ENCODE measurements at regions not wholly inside any gene's neighbourhood (a gene's known extent, or its start where the extent isn't known, plus 50 kb on each side); places are given as distances from the start of the nearest gene placed in this dataset.

DNA sequence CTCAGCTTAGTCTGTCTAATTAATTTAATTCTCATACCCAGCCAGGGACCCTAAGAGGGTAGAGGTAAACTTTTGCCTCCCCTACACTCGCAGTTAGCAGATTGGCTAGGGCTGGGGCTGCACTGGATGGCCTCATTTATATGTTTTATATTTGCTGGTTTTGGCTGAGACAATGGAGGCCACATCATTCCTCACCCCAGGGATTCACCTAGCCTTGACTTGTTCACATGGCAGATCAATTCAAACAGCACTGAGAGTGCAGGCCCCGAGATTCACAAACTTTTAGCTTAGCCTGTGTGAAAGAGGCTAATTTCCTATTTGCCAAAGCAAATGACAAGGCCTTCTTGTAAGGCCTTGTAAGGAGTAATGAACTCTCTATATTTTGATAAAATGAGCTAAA lies 844.4 kb downstream of the ARAP2 start:
- H3K56ac ChIP-seq (ENCODE audit: insufficient read length, low read depth, low read length), result no peak overlapping the region
- no peak overlapping the region for H2BK12ac ChIP-seq (ENCODE audit: insufficient read length, low read depth, low read length)
- H3K14ac ChIP-seq (ENCODE audit: insufficient read depth, low read length), result no peak overlapping the region
- H3K27ac Mint-ChIP-seq, result peak overlapping the region in 1 of 3 experiments; percentile 47; a peak in 2 of 7 replicates
- no peak overlapping the region for H3K18ac ChIP-seq (ENCODE audit: insufficient read length, low read depth, low read length)
- H2BK5ac ChIP-seq (ENCODE audit: insufficient read length, low read length), result no peak overlapping the region
- H3K27me3 ChIP-seq (ENCODE audit: insufficient read depth, low read length), result no peaks in the 10 kb centered on the region
- TF ChIP-seq, protein P1, sequence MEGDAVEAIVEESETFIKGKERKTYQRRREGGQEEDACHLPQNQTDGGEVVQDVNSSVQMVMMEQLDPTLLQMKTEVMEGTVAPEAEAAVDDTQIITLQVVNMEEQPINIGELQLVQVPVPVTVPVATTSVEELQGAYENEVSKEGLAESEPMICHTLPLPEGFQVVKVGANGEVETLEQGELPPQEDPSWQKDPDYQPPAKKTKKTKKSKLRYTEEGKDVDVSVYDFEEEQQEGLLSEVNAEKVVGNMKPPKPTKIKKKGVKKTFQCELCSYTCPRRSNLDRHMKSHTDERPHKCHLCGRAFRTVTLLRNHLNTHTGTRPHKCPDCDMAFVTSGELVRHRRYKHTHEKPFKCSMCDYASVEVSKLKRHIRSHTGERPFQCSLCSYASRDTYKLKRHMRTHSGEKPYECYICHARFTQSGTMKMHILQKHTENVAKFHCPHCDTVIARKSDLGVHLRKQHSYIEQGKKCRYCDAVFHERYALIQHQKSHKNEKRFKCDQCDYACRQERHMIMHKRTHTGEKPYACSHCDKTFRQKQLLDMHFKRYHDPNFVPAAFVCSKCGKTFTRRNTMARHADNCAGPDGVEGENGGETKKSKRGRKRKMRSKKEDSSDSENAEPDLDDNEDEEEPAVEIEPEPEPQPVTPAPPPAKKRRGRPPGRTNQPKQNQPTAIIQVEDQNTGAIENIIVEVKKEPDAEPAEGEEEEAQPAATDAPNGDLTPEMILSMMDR (conservative IDR thresholded peaks at IDR 0.05), result no peak
- no peak overlapping the region for H2BK15ac ChIP-seq (ENCODE audit: low read depth, low read length)
- no peaks in the 10 kb centered on the region for H3K9me3 ChIP-seq (ENCODE audit: control insufficient read depth, low read depth, low read length)
- no peak overlapping the region for H4K8ac ChIP-seq (replicated peaks; ENCODE audit: insufficient read length, low read depth, low read length)
- H4K91ac ChIP-seq (ENCODE audit: insufficient read length, low read depth, low read length), result no peak overlapping the region
- H3K4me1 Mint-ChIP-seq, result peaks cover 0 to 4% of the 10 kb centered on the region in 2 experiments; a peak in 2 of 4 replicates
- H3K27ac ChIP-seq (ENCODE audit: insufficient read length, low read depth, low read length), result no peak overlapping the region
- no peak overlapping the region for H2BK20ac ChIP-seq (ENCODE audit: low read depth, low read length, poor library complexity, severe bottlenecking)
- H3K23me2 ChIP-seq (ENCODE audit: insufficient read length, low read depth, low read length, poor library complexity, severe bottlenecking), result no peaks in the 10 kb centered on the region
- no peaks in the 10 kb centered on the region for H3K4me1 ChIP-seq (ENCODE audit: insufficient read depth, low read length)
- no peak overlapping the region for H3K4me2 ChIP-seq (ENCODE audit: insufficient read depth, insufficient read length, low read length)
- H3K27me3 Mint-ChIP-seq (ENCODE audit: low read depth), result no peaks in the 10 kb centered on the region
- no peaks in the 10 kb centered on the region for H4K20me1 ChIP-seq (ENCODE audit: control insufficient read depth, insufficient read depth, insufficient read length)
- 0 out of 7 replicates have a peak, but pooled peaks cover 0 to 2% (median 0%) of the 10 kb centered on the region in 3 experiments for H3K36me3 Mint-ChIP-seq (ENCODE audit: insufficient read depth in 1 of 3, low read depth in 3 of 3)
- no peak overlapping the region for H2AFZ ChIP-seq (ENCODE audit: low read length)
- no CpG with 5 or more reads among the region's 2 CpGs for WGBS (ENCODE audit: extremely low coverage, insufficient read length, low lambda C conversion rate)
- H3K9me3 Mint-ChIP-seq, result no peaks in the 10 kb centered on the region
- H2BK120ac ChIP-seq (ENCODE audit: low read depth, low read length, poor library complexity, severe bottlenecking), result no peak overlapping the region
- DNase-seq, result no peak
- no peak overlapping the region for H4K5ac ChIP-seq (ENCODE audit: insufficient read length, low read depth, low read length)
- no peak overlapping the region for H3K23ac ChIP-seq (ENCODE audit: insufficient read length, low read depth, low read length)
- no peaks in the 10 kb centered on the region for H3K79me1 ChIP-seq (ENCODE audit: insufficient read depth, low read depth, low read length, poor library complexity, severe bottlenecking)
- H2AK5ac ChIP-seq (ENCODE audit: insufficient read length, low read length), result no peak overlapping the region
- H3T11ph ChIP-seq (ENCODE audit: low read length), result no peak overlapping the region
- no peak overlapping the region for H3K9ac ChIP-seq (ENCODE audit: extremely low read depth, insufficient read length, low read length)
- no peaks in the 10 kb centered on the region for H3K79me2 ChIP-seq (ENCODE audit: insufficient read depth, low read length)
- H3K4me3 Mint-ChIP-seq, result no peak overlapping the region
- no peak overlapping the region for H3K4ac ChIP-seq (ENCODE audit: low read depth, low read length)

All from H9 (cell line).